ENCODE measurements at regions not wholly inside any gene's neighbourhood (a gene's known extent, or its start where the extent isn't known, plus 50 kb on each side); places are given as distances from the start of the nearest gene placed in this dataset.

DNA sequence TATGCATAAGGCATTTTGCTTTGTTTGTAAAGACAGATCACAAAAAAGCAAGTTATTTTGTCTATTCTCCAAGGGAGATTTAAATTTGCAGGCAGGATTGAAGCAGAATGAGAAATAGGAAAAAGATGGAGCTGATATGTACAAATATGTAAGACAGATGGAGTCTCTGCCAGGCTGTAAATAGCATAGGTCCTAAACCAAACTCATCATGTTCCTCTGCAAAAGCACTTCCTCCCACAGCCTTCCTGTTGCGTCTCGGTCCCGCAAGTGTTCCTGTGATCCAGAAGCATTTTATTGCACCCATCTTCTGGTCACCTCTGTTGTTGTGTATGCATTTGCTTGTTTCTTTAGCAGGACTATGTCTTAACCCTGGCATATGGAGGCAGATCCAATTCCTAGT, 95.7 kb upstream of the CLDN10 start:
- TF ChIP-seq, protein P1, sequence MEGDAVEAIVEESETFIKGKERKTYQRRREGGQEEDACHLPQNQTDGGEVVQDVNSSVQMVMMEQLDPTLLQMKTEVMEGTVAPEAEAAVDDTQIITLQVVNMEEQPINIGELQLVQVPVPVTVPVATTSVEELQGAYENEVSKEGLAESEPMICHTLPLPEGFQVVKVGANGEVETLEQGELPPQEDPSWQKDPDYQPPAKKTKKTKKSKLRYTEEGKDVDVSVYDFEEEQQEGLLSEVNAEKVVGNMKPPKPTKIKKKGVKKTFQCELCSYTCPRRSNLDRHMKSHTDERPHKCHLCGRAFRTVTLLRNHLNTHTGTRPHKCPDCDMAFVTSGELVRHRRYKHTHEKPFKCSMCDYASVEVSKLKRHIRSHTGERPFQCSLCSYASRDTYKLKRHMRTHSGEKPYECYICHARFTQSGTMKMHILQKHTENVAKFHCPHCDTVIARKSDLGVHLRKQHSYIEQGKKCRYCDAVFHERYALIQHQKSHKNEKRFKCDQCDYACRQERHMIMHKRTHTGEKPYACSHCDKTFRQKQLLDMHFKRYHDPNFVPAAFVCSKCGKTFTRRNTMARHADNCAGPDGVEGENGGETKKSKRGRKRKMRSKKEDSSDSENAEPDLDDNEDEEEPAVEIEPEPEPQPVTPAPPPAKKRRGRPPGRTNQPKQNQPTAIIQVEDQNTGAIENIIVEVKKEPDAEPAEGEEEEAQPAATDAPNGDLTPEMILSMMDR (IDR thresholded peaks at IDR 0.05): no peak
- TF ChIP-seq EP300 (IDR thresholded peaks at IDR 0.05): no peak

Measured in esophagus muscularis mucosa (tissue), 3 donors.